Chondrocyte (in vitro differentiated cells): ENCODE measurements at regions not wholly inside any gene's neighbourhood (a gene's known extent, or its start where the extent isn't known, plus 50 kb on each side); places are given as distances from the start of the nearest gene placed in this dataset.

Experiments used
- DNase-seq: peaks from one replicate; pipeline ENCODE4 v3.0.0; 2021; ENCODE audit warnings: mixed read lengths, low spot score
- H3K27ac Mint-ChIP-seq: one replicate; pipeline ENCODE4 v1.8.0; 2021; ENCODE audit warnings: mild to moderate bottlenecking, moderate library complexity, mixed read lengths; ENCODE audit not compliant: unreplicated experiment
- H3K27me3 Mint-ChIP-seq: 2 replicates; pipeline ENCODE4 v1.8.0; 2021; ENCODE audit warnings: low read depth, mixed read lengths
- H3K36me3 Mint-ChIP-seq: 2 replicates; pipeline ENCODE4 v1.8.0; 2021; ENCODE audit warnings: low read depth, mixed read lengths
- H3K4me1 Mint-ChIP-seq: 2 replicates; pipeline ENCODE4 v1.8.0; 2021; ENCODE audit warnings: low read depth, mild to moderate bottlenecking, mixed read lengths
- H3K4me3 Mint-ChIP-seq: one replicate; pipeline ENCODE4 v1.8.0; 2021; ENCODE audit warnings: mild to moderate bottlenecking, moderate library complexity, mixed read lengths; ENCODE audit not compliant: unreplicated experiment
- H3K9me3 Mint-ChIP-seq: 2 replicates; pipeline ENCODE4 v1.8.0; 2021; ENCODE audit warnings: low read depth, mixed read lengths
- CTCF ChIP-seq: fragments of 200-600 bp; sonication (generic); IDR thresholded peaks from 2 replicates; pipeline ENCODE4 v1.5.0; 2021; ENCODE audit warnings: antibody characterized with exemption, mild to moderate bottlenecking, moderate library complexity

DNA sequence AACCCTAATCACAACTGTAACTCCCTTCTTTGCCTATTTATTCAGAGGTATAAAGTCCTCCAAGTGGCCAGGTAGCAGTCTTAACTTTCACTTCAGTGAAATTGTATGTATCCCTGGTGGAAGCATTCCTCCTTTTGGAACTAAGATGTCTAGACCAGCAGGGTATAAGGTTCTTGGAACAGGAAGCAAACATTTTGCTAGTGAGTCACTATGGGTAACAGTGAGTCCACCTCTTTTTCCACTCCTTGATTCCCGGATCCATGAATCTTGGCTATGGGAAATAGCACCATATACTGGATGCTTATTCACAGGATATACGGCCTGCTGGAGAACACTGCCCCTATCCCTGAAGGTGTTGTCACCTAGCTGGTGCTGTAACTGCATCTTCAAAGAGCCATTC is 80.2 kb downstream of the KCNA5 start:
- no peak for DNase-seq
- Mint-ChIP-seq H3K4me1 (peaks cover 5% of the 10 kb centered on the region), H3K36me3 (no peaks in the 10 kb centered on the region), H3K9me3 (peaks cover under 1% of the 10 kb centered on the region), H3K27ac (no peak overlapping the region), H3K4me3 (no peak overlapping the region), H3K27me3 (peaks cover 3% of the 10 kb centered on the region)
- TF ChIP-seq CTCF = no peak

- no peaks in the 10 kb centered on the region for H3K36me3 Mint-ChIP-seq
- H3K9me3 Mint-ChIP-seq = peaks cover 3% of the 10 kb centered on the region
- no peak for DNase-seq
- no peak overlapping the region for H3K27ac Mint-ChIP-seq
- peaks cover 5% of the 10 kb centered on the region for H3K4me1 Mint-ChIP-seq
- TF ChIP-seq CTCF = no peak
- peaks cover 3% of the 10 kb centered on the region for H3K27me3 Mint-ChIP-seq
- H3K4me3 Mint-ChIP-seq = no peak overlapping the region
Observed at GRCh38 chr12:5124401-5124800, 80.7 kb downstream of the KCNA5 start.

DNA sequence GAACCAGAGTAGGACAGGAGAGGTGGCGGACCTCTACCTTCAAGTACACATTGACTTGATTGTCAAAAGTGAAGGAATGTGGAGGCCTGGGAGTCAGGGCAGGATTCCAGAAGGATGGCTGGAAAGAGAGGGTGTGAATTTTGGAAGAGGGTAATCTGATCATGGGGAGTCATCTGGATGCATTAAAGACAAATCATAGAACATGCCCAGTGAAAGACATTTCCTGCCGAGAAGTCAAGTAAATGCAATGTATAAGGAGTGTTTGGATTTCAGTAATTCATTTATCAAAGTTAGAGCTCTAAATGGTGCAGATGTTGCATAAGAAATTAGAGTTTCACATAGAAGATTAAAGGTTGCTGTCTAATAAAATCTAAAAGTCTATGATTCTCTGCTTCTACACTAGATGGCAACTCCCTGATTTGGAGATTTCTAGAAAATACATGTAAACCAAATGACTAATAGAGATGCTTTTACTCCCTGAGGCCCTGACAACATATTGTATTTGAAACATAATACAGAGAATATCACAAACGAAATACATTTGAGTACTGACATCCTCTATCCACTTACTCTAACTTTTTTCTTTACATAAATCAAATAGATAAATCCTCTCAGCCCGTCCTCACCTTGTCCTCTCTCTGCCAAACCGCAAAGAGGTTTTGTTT is 91.3 kb downstream of the KCNA5 start:
- no peaks in the 10 kb centered on the region for H3K9me3 Mint-ChIP-seq
- H3K4me1 Mint-ChIP-seq = peaks cover 4% of the 10 kb centered on the region
- no peak overlapping the region for H3K27ac Mint-ChIP-seq
- no peak overlapping the region for H3K4me3 Mint-ChIP-seq
- TF ChIP-seq CTCF = no peak
- no peaks in the 10 kb centered on the region for H3K36me3 Mint-ChIP-seq
- DNase-seq = no peak
- peaks cover 29% of the 10 kb centered on the region for H3K27me3 Mint-ChIP-seq

DNA sequence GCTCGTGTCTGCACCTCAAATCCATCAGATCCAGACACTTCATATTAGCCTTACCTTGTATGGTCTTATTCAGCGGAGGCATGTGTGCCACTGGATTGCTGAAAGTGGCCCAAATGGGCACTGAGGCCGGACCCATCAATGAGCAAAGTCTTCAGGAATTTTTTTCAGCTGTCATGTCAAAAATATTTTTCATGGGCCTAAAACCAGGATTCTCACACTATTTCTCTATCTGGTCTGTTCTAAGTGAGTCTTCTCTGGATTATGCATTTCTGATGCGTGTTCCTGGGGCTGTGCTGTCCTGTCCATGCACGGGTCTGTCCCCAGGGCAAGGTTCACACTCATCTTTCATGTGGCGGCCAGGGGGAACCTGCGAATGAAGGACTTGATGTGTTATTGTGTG is 94.6 kb downstream of the KCNA5 start:
- no peak for TF ChIP-seq CTCF
- peaks cover 3% of the 10 kb centered on the region for H3K9me3 Mint-ChIP-seq
- peak overlapping the region; percentile 49 for H3K27ac Mint-ChIP-seq
- H3K4me1 Mint-ChIP-seq = peaks cover 4% of the 10 kb centered on the region
- no peak for DNase-seq
- peaks cover 7% of the 10 kb centered on the region for H3K27me3 Mint-ChIP-seq
- H3K4me3 Mint-ChIP-seq = no peak overlapping the region
- H3K36me3 Mint-ChIP-seq = no peaks in the 10 kb centered on the region

DNA sequence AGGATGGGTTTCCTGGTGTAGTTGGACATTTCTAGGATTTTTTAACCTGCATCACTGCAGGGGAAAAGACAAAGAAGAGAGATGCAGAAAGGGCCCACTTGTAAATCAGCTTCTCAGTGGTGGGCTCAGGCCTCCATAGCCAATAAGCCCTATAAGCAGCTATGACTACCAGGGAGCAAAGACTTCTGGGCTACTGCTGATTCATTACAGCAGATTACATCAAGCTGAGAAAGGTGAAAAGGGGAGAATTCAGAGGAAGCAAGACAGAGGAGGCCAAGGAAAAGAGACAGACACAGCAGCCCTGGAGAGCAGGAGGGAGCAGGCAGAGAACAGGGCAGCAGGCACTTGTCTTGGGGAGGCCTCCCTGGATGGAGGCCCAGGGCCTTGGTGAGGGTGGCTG is 95.2 kb downstream of the KCNA5 start:
- Mint-ChIP-seq H3K4me3 (no peak overlapping the region), H3K4me1 (peaks cover 4% of the 10 kb centered on the region), H3K9me3 (peaks cover 3% of the 10 kb centered on the region), H3K36me3 (no peaks in the 10 kb centered on the region), H3K27me3 (peaks cover 4% of the 10 kb centered on the region), H3K27ac (peak overlapping the region; percentile 49)
- no peak for TF ChIP-seq CTCF
- no peak for DNase-seq
